ENCODE measurements at regions not wholly inside any gene's neighbourhood (a gene's known extent, or its start where the extent isn't known, plus 50 kb on each side); places are given as distances from the start of the nearest gene placed in this dataset.

DNA sequence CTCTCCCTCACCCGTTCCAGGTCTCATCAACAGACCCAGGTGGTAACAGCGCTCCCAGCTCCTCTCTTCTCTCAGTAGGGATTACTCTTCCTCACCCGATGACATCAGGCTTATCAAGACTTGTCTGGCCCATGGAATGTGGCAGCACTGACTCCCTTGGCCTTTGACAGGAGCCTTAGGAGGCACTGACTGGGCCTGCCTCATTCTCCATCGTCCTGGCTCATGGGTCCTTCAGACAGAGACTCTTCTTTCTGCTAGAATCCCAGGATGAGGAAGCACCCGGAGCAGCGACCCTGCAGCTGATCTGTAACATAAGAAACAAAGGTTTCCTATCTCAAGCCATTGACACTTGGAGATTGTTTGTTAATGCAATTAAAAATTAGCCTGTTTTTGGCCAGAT is 1063.6 kb downstream of the TBC1D22A start (continued):
- TF ChIP-seq, protein P1, sequence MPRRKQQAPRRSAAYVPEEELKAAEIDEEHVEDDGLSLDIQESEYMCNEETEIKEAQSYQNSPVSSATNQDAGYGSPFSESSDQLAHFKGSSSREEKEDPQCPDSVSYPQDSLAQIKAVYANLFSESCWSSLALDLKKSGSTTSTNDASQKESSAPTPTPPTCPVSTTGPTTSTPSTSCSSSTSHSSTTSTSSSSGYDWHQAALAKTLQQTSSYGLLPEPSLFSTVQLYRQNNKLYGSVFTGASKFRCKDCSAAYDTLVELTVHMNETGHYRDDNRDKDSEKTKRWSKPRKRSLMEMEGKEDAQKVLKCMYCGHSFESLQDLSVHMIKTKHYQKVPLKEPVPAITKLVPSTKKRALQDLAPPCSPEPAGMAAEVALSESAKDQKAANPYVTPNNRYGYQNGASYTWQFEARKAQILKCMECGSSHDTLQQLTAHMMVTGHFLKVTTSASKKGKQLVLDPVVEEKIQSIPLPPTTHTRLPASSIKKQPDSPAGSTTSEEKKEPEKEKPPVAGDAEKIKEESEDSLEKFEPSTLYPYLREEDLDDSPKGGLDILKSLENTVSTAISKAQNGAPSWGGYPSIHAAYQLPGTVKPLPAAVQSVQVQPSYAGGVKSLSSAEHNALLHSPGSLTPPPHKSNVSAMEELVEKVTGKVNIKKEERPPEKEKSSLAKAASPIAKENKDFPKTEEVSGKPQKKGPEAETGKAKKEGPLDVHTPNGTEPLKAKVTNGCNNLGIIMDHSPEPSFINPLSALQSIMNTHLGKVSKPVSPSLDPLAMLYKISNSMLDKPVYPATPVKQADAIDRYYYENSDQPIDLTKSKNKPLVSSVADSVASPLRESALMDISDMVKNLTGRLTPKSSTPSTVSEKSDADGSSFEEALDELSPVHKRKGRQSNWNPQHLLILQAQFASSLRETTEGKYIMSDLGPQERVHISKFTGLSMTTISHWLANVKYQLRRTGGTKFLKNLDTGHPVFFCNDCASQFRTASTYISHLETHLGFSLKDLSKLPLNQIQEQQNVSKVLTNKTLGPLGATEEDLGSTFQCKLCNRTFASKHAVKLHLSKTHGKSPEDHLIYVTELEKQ (tag by site-specific recombination; IDR thresholded peaks at IDR 0.05; ENCODE audit: borderline replicate concordance) = no peak
- no peak for TF ChIP-seq GLIS1 (tag by site-specific recombination; IDR thresholded peaks at IDR 0.05)
- TF ChIP-seq ZNF23 (tag by site-specific recombination; IDR thresholded peaks at IDR 0.05; ENCODE audit: borderline replicate concordance) = no peak

DNA sequence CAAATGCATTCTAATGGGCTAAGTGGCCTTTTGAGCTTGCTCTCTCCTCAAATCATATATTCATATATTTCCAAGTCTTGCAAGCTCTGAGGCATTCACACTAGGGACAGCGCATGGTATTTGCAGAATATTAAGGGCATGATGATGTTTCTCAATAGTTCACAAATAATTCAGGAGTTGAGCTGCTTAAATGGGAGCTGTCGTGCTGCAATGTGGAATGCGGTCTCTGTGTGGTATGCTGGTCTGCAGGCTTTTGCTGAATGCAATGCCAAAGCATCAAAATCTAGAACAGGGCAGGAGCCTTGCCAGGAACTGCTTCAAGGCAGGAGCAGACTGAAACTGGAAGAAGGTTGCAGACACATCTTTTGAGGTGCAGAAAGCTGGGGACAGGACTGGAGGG is 1060.0 kb downstream of the TBC1D22A start:
- Histone ChIP-seq H3K4me3 (ENCODE audit: low read depth, low read length) (no peak overlapping the region), H3K9me3 (ENCODE audit: control insufficient read depth, insufficient read depth, low read depth, low read length) (no peaks in the 10 kb centered on the region), H3K4me1 (ENCODE audit: control insufficient read depth, insufficient read depth, low read length) (no peaks in the 10 kb centered on the region), H3K36me3 (ENCODE audit: control insufficient read depth in 2 of 2, insufficient read depth in 1 of 2, low read length in 2 of 2) (no peaks in the 10 kb centered on the region), H3K27ac (ENCODE audit: extremely low read depth, low read depth, low read length) (no peak overlapping the region)
- POLR2A ChIA-PET = no interaction called here
- CTCF ChIA-PET = interaction anchor here (0.6 kb wide), 2 partner anchors 23 to 30 kb away, joined by 5 to 6 read pairs; no protein-coding TSS in a partner anchor
- TF ChIP-seq ZNF146 (tag by site-specific recombination; IDR thresholded peaks at IDR 0.05) (no peak), ZNF488 (tag by site-specific recombination; IDR thresholded peaks at IDR 0.05) (no peak), ZNF335 (tag by site-specific recombination; conservative IDR thresholded peaks at IDR 0.05) (no peak), ZNF2 (tag by site-specific recombination; IDR thresholded peaks at IDR 0.05) (no peak), ZNF830 (tag by site-specific recombination; IDR thresholded peaks at IDR 0.05; ENCODE audit: low read depth) (no peak), ZNF24 (tag by site-specific recombination; IDR thresholded peaks at IDR 0.05) (no peak), ZNF280D (tag by site-specific recombination; IDR thresholded peaks at IDR 0.05) (no peak), ZIC2 (tag by site-specific recombination; IDR thresholded peaks at IDR 0.05) (no peak), ZNF580 (tag by site-specific recombination; IDR thresholded peaks at IDR 0.05) (no peak), ZNF416 (tag by site-specific recombination; IDR thresholded peaks at IDR 0.05) (no peak), ZNF37A (tag by site-specific recombination; IDR thresholded peaks at IDR 0.05) (no peak), SCRT2 (tag by site-specific recombination; IDR thresholded peaks at IDR 0.05) (no peak), GLI4 (tag by site-specific recombination; IDR thresholded peaks at IDR 0.05) (no peak), TRIM28 (IDR thresholded peaks at IDR 0.05; ENCODE audit: borderline replicate concordance, low read length) (no peak)
- TF ChIP-seq, protein P2, sequence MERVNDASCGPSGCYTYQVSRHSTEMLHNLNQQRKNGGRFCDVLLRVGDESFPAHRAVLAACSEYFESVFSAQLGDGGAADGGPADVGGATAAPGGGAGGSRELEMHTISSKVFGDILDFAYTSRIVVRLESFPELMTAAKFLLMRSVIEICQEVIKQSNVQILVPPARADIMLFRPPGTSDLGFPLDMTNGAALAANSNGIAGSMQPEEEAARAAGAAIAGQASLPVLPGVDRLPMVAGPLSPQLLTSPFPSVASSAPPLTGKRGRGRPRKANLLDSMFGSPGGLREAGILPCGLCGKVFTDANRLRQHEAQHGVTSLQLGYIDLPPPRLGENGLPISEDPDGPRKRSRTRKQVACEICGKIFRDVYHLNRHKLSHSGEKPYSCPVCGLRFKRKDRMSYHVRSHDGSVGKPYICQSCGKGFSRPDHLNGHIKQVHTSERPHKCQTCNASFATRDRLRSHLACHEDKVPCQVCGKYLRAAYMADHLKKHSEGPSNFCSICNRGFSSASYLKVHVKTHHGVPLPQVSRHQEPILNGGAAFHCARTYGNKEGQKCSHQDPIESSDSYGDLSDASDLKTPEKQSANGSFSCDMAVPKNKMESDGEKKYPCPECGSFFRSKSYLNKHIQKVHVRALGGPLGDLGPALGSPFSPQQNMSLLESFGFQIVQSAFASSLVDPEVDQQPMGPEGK (tag by site-specific recombination; IDR thresholded peaks at IDR 0.05) = no peak
- TF ChIP-seq, protein P3, sequence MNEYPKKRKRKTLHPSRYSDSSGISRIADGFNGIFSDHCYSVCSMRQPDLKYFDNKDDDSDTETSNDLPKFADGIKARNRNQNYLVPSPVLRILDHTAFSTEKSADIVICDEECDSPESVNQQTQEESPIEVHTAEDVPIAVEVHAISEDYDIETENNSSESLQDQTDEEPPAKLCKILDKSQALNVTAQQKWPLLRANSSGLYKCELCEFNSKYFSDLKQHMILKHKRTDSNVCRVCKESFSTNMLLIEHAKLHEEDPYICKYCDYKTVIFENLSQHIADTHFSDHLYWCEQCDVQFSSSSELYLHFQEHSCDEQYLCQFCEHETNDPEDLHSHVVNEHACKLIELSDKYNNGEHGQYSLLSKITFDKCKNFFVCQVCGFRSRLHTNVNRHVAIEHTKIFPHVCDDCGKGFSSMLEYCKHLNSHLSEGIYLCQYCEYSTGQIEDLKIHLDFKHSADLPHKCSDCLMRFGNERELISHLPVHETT (tag by site-specific recombination; IDR thresholded peaks at IDR 0.05) = no peak
